K562 (cell line): ENCODE measurements at regions not wholly inside any gene's neighbourhood (a gene's known extent, or its start where the extent isn't known, plus 50 kb on each side); places are given as distances from the start of the nearest gene placed in this dataset.

ENCODE experiments used
- ADNP ChIP-seq: fragments of 200-800 bp; sonication (Bioruptor generic); IDR thresholded peaks from 2 replicates; pipeline ENCODE4 v1.6.1; 2016; ENCODE audit warnings: missing genetic modification characterization, missing compliant biosample characterization
- BRCA1 ChIP-seq, 2 experiments: fragments of 450-650 bp in 1 of 2; sonication (generic) in 1 of 2; formaldehyde crosslinking in 1 of 2; IDR thresholded peaks; 2 replicates each; pipeline versions ENCODE4 v1.5.0 to v1.6.1; 2017 to 2020; ENCODE audit warnings: mild to moderate bottlenecking in 1 of 2, missing genetic modification reagents in 1 of 2
- CBX2 ChIP-seq: fragments of 200-600 bp; sonication (generic); IDR thresholded peaks from one replicate; pipeline ENCODE4 v1.6.1; 2012; ENCODE audit warnings: mild to moderate bottlenecking, low read length, inconsistent platforms; ENCODE audit not compliant: insufficient read depth, poor library complexity, severe bottlenecking
- CTCF ChIP-seq, 3 experiments: IDR thresholded peaks in 2 of 3; conservative IDR thresholded peaks in 1 of 3; 2 replicates each; pipeline ENCODE4 v1.5.1; 2011 to 2012; ENCODE audit warnings: low read length in 3 of 3, mild to moderate bottlenecking in 3 of 3, control low read depth in 2 of 3, improper control_type of control experiment in 1 of 3, inconsistent platforms in 1 of 3, low read depth in 1 of 3, mixed read lengths in 1 of 3, moderate library complexity in 1 of 3; ENCODE audit not compliant: insufficient read depth in 2 of 3
- DMBX1 ChIP-seq: fragments of 250-450 bp; sonication (Bioruptor Pico); IDR thresholded peaks from 2 replicates; pipeline ENCODE4 v1.8.0; 2022; ENCODE audit warnings: inconsistent platforms, mild to moderate bottlenecking, moderate library complexity, borderline replicate concordance
- DPF2 ChIP-seq: fragments of 450-650 bp; IDR thresholded peaks from 2 replicates; pipeline ENCODE4 v1.6.1; 2016
- JUN ChIP-seq, 2 experiments: sonication (generic) in 1 of 2; formaldehyde crosslinking in 1 of 2; IDR thresholded peaks; 2 replicates each; pipeline versions ENCODE4 v1.6.1 to v1.8.0; 2012 to 2022; ENCODE audit warnings: borderline replicate concordance in 2 of 2, mild to moderate bottlenecking in 2 of 2, improper control_type of control experiment in 1 of 2, low read depth in 1 of 2, low read length in 1 of 2, missing genetic modification reagents in 1 of 2
- KDM2B ChIP-seq: fragments of 250-450 bp; sonication (Bioruptor Pico); IDR thresholded peaks from 2 replicates; pipeline ENCODE4 v1.8.0; 2021; ENCODE audit warnings: mild to moderate bottlenecking, moderate library complexity
- MAFK ChIP-seq: IDR thresholded peaks from 2 replicates; pipeline ENCODE4 v1.6.1; 2011; ENCODE audit warnings: low read length, improper control_type of control experiment
- STAG1 ChIP-seq: sonication (generic); formaldehyde crosslinking; IDR thresholded peaks from 2 replicates; pipeline ENCODE4 v1.5.0; 2020; ENCODE audit warnings: missing genetic modification reagents, borderline replicate concordance
- ZNF12 ChIP-seq: sonication (generic); formaldehyde crosslinking; IDR thresholded peaks from 2 replicates; pipeline ENCODE4 v1.4.0; 2020; ENCODE audit warnings: mild to moderate bottlenecking, missing genetic modification reagents

GRCh38 chr7:25887266-25887665 is 264.7 kb upstream of the NFE2L3 start:
- TF ChIP-seq BRCA1 (IDR thresholded peaks at IDR 0.05) (no peak), BRCA1 (CRISPR knock-in tag; IDR thresholded peaks at IDR 0.05) (no peak), DMBX1 (CRISPR knock-in tag) (no peak), KDM2B (CRISPR knock-in tag) (no peak), STAG1 (CRISPR knock-in tag) (no peak), ZNF12 (CRISPR knock-in tag) (no peak), CTCF (IDR thresholded peaks at IDR 0.05 in 2 of 3, conservative IDR thresholded peaks at IDR 0.05 in 1 of 3; ENCODE audit: insufficient read depth in 2 of 3, low read depth in 1 of 3, low read length in 3 of 3) (no peak), ADNP (tag) (no peak), CBX2 (no peak), DPF2 (no peak), JUN (IDR thresholded peaks at IDR 0.05; ENCODE audit: borderline replicate concordance, low read depth, low read length) (no peak), JUN (CRISPR knock-in tag; IDR thresholded peaks at IDR 0.05; ENCODE audit: borderline replicate concordance) (no peak), MAFK (no peak)
